Thyroid gland (tissue), 4 donors: ENCODE measurements at regions not wholly inside any gene's neighbourhood (a gene's known extent, or its start where the extent isn't known, plus 50 kb on each side); places are given as distances from the start of the nearest gene placed in this dataset.

Experiments
- DNase-seq, 2 donors: peaks; one replicate each; pipeline ENCODE4 v3.0.0-alpha.2; 2019
- H3K27ac ChIP-seq, 3 donors: fragments of 200-600 bp; sonication (generic); 1 replicate in 2 of 3; 2 replicates in 1 of 3; pipeline ENCODE4 v1.5.1; 2016 to 2019; ENCODE audit warnings: mild to moderate bottlenecking in 1 of 3, moderate library complexity in 1 of 3
- H3K27me3 ChIP-seq: fragments of 200-600 bp; sonication (generic); one replicate; pipeline ENCODE4 v1.5.1; 2019
- H3K36me3 ChIP-seq, 2 donors: fragments of 200-600 bp; sonication (generic); one replicate each; pipeline ENCODE4 v1.5.1; 2016 to 2019
- H3K4me1 ChIP-seq, 2 donors: fragments of 200-600 bp; sonication (generic); one replicate each; pipeline ENCODE4 v1.5.1; 2017 to 2019
- H3K4me3 ChIP-seq, 3 donors: fragments of 200-600 bp; sonication (generic); replicated peaks in 1 of 3; 1 replicate in 2 of 3; 2 replicates in 1 of 3; pipeline ENCODE4 v1.5.1; 2016; ENCODE audit warnings: mild to moderate bottlenecking in 1 of 3
- H3K9me3 ChIP-seq: fragments of 200-600 bp; sonication (generic); one replicate; pipeline ENCODE4 v1.5.1; 2017
- POLR2A ChIP-seq, 2 donors: fragments of 450-650 bp; IDR thresholded peaks; one replicate each; pipeline ENCODE4 v1.6.1; 2017; ENCODE audit warnings: antibody characterized with exemption in 2 of 2, mild to moderate bottlenecking in 2 of 2, moderate library complexity in 1 of 2
- WGBS, 2 donors: methylation state at CpG; one replicate each; pipeline ENCODE4 v1.1.5; 2017; 5-methylcytosine and 5-hydroxymethylcytosine counted together
- intact Hi-C: fragments of 100-400 bp; cut with DNase I; formaldehyde crosslinking; loops from one replicate; pipeline ENCODE4 v1.15.1; 2023
- TF ChIP-seq, protein P1 (sequence below), 6 experiments: fragments of 200-600 bp in 3 of 6; fragments of 450-650 bp in 3 of 6; sonication (generic) in 3 of 6; IDR thresholded peaks; one replicate each; pipeline ENCODE4 v1.5.1; 2016 to 2019; ENCODE audit warnings: antibody characterized with exemption in 6 of 6, mild to moderate bottlenecking in 2 of 6, inconsistent platforms in 1 of 6, moderate library complexity in 1 of 6

DNA sequence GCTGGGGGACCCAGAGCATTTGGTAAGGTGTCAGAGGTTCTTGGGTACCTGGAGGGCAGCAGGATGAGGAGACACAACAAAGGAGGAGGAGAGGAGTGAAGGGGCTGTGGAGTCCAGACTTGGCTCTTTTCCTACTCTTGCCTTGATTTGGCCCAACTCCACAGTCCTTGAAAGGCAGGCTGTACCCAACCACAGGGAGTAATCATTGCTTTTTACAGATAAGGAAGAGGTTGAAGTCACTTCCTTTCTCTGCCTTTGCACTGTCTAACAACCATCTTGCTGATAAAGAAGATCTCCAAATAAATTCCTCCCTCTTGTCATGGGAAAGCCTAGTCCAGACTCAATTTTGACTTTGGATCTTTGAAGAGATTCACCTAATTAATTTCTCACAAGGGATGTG lies 226.8 kb upstream of the HMGA2 start:
- Histone ChIP-seq H3K9me3 (no peaks in the 10 kb centered on the region), H3K36me3 (no peaks in the 10 kb centered on the region), H3K4me1 (no peaks in the 10 kb centered on the region), H3K27me3 (no peaks in the 10 kb centered on the region), H3K27ac (no peak overlapping the region), H3K4me3 (no peak overlapping the region)
- TF ChIP-seq, protein P1, sequence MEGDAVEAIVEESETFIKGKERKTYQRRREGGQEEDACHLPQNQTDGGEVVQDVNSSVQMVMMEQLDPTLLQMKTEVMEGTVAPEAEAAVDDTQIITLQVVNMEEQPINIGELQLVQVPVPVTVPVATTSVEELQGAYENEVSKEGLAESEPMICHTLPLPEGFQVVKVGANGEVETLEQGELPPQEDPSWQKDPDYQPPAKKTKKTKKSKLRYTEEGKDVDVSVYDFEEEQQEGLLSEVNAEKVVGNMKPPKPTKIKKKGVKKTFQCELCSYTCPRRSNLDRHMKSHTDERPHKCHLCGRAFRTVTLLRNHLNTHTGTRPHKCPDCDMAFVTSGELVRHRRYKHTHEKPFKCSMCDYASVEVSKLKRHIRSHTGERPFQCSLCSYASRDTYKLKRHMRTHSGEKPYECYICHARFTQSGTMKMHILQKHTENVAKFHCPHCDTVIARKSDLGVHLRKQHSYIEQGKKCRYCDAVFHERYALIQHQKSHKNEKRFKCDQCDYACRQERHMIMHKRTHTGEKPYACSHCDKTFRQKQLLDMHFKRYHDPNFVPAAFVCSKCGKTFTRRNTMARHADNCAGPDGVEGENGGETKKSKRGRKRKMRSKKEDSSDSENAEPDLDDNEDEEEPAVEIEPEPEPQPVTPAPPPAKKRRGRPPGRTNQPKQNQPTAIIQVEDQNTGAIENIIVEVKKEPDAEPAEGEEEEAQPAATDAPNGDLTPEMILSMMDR (IDR thresholded peaks at IDR 0.05): no peak
- no peak for TF ChIP-seq POLR2A (IDR thresholded peaks at IDR 0.05)
- intact Hi-C loops: no loop called here
- no peak for DNase-seq

DNA sequence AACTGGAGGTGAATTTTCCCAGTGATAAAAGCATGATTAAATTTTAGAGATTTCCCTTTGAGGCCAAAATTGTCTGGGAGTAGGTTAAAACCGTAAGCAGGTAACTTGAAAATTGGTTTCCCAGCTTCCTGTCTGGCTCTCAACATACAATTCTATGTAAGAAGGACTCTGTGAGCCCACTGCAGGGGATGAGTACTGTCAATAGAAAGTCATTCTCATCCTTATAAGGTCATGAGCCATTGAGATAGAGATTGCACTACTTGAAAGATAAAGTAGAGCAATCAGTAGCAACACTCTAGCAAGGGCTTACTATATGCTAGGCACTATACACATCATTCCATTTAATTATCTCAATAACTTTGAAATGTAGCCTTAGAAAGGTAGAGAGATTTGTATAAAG lies 225.6 kb upstream of the HMGA2 start:
- no peak overlapping the region for H3K4me3 ChIP-seq
- peaks cover 11% of the 10 kb centered on the region in 2 donors for H3K4me1 ChIP-seq
- 92 to 100% methylated on average over 1 of the region's 1 CpG for WGBS, 2 donors
- H3K9me3 ChIP-seq: no peaks in the 10 kb centered on the region
- TF ChIP-seq POLR2A (IDR thresholded peaks at IDR 0.05): no peak
- TF ChIP-seq, protein P1 (IDR thresholded peaks at IDR 0.05): no peak
- H3K27ac ChIP-seq: no peak overlapping the region
- intact Hi-C loops: no loop called here
- H3K27me3 ChIP-seq: no peaks in the 10 kb centered on the region
- no peaks in the 10 kb centered on the region for H3K36me3 ChIP-seq
- no peak for DNase-seq

DNA sequence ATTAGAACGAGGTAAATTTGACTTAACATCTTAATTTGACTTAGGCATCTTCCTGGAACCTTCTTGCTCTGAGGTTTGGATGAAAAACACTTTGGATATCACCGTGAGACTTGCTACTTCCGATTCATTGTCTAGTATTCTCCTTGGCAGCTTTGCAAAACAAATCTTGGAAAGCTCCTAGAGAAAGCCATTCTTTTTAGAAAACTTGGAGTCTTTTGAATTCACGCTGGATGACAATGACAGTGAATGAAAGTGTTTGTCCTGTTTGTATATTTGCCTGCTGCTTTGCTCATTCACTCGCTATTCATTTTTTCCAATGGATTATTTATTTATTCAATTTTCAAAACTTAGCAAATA lies 222.1 kb upstream of the HMGA2 start:
- WGBS, 2 donors: 14 to 23% methylated on average over 5 of the region's 5 CpGs
- Histone ChIP-seq H3K36me3 (no peaks in the 10 kb centered on the region), H3K4me3 (no peak overlapping the region), H3K27ac (no peak overlapping the region), H3K9me3 (no peaks in the 10 kb centered on the region), H3K27me3 (no peaks in the 10 kb centered on the region), H3K4me1 (peaks cover 15 to 16% of the 10 kb centered on the region in 2 donors)
- TF ChIP-seq, protein P1 (IDR thresholded peaks at IDR 0.05): no peak
- TF ChIP-seq POLR2A (IDR thresholded peaks at IDR 0.05): no peak
- no peak for DNase-seq
- intact Hi-C loops: loop anchor here (10.0 kb wide), 1 partner anchor 273 kb away; no protein-coding TSS in a partner anchor

DNA sequence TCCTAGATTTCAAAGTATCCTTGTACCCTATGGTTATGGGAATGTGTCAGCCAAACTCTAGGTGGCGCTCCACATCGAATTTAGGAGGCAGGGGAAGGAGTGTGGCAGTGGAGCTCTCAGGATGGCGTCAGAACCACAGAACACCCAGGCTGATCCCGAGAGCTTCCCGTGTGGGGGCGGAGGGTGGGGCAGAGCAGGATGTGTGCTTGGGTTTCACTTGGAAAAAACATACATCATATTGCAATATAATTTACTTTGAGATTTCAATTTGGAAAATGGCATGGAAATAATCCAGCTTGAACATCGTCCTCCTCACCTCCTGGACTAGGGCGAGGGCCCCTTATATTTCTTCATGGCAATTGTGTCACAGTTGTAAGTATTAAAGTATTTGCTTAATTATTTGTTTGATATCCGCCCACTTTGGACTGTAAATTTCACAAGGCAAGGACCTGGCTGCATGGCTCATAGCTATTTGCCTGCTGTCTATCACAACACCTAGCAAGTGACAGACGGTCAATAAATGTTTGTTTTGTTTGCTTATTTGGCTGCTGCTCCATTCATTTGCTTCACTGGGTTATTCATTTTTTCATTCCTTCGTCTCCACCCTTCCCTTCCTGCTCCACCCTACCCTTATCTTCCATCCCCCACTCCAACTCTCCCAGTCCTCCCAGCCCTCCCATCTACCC lies 221.5 kb upstream of the HMGA2 start:
- H3K4me3 ChIP-seq: no peak overlapping the region
- H3K9me3 ChIP-seq: no peaks in the 10 kb centered on the region
- H3K36me3 ChIP-seq: no peaks in the 10 kb centered on the region
- DNase-seq: peak; percentile 72 to 79
- 5 to 7% methylated on average over 11 of the region's 11 CpGs for WGBS, 2 donors
- H3K27me3 ChIP-seq: no peaks in the 10 kb centered on the region
- H3K4me1 ChIP-seq: peaks cover 15 to 16% of the 10 kb centered on the region in 2 donors
- peak overlapping the region in 1 of 3 donors; percentile 57 for H3K27ac ChIP-seq
- intact Hi-C loops: loop anchor here (10.0 kb wide), 1 partner anchor 272 kb away; no protein-coding TSS in a partner anchor
- TF ChIP-seq, protein P1 (IDR thresholded peaks at IDR 0.05): peak in 4 of 6 experiments; percentile 52 to 66 (median 55)
- no peak for TF ChIP-seq POLR2A (IDR thresholded peaks at IDR 0.05)
